Body of pancreas (tissue), 4 donors: ENCODE measurements at regions not wholly inside any gene's neighbourhood (a gene's known extent, or its start where the extent isn't known, plus 50 kb on each side); places are given as distances from the start of the nearest gene placed in this dataset.

ENCODE experiments used
- CTCF ChIP-seq, 7 experiments: fragments of 450-650 bp in 4 of 7; fragments of 200-600 bp in 3 of 7; sonication (generic) in 3 of 7; IDR thresholded peaks; one replicate each; pipeline ENCODE4 v1.5.1; 2016 to 2019; ENCODE audit warnings: antibody characterized with exemption in 7 of 7
- POLR2A ChIP-seq, 3 donors: fragments of 450-650 bp; IDR thresholded peaks; one replicate each; pipeline ENCODE4 v1.6.1; 2016; ENCODE audit warnings: antibody characterized with exemption in 3 of 3, mild to moderate bottlenecking in 2 of 3

GRCh38 chr14:51147183-51147582 is 52.3 kb upstream of the TRIM9 start:
- no peak for TF ChIP-seq CTCF (IDR thresholded peaks at IDR 0.05)
- no peak for TF ChIP-seq POLR2A (IDR thresholded peaks at IDR 0.05)
